ENCODE measurements at regions not wholly inside any gene's neighbourhood (a gene's known extent, or its start where the extent isn't known, plus 50 kb on each side); places are given as distances from the start of the nearest gene placed in this dataset.
A peak's percentile ranks its signal among the peaks of the same experiment; 100 is the strongest.

- H3F3A ChIP-seq (ENCODE audit: low read depth): no peaks in the 10 kb centered on the region
- H3K4me1 ChIP-seq (ENCODE audit: insufficient read depth, low read length, poor library complexity, severe bottlenecking): no peaks in the 10 kb centered on the region
- no peak overlapping the region for H3K4me2 ChIP-seq (ENCODE audit: low read depth, low read length, poor library complexity, severe bottlenecking)
- no peaks in the 10 kb centered on the region for H4K20me1 ChIP-seq (ENCODE audit: insufficient read depth, low read length, poor library complexity, severe bottlenecking)
- H3K27me3 ChIP-seq (ENCODE audit: insufficient read depth, low read length, poor library complexity, severe bottlenecking): no peaks in the 10 kb centered on the region
- no peaks in the 10 kb centered on the region for H3K79me2 ChIP-seq (ENCODE audit: insufficient read depth, low read length)
- H3K9me2 ChIP-seq (replicated peaks; ENCODE audit: low read depth, low read length): no peaks in the 10 kb centered on the region
- H3K36me3 ChIP-seq (ENCODE audit: insufficient read depth, low read length): no peaks in the 10 kb centered on the region
- H2AFZ ChIP-seq (ENCODE audit: low read length): 0 out of 2 replicates have a peak overlapping the region, but pooled peaks have one; percentile 3
- H3K9ac ChIP-seq (ENCODE audit: low read depth, low read length, poor library complexity, severe bottlenecking): no peak overlapping the region
- no peaks in the 10 kb centered on the region for H3K9me3 ChIP-seq (ENCODE audit: insufficient read depth, low read depth, low read length)
- no peak overlapping the region for H3K4me3 ChIP-seq (ENCODE audit: low read length, poor library complexity, severe bottlenecking)
- TF ChIP-seq EZH2phosphoT487 (IDR thresholded peaks at IDR 0.05; ENCODE audit: borderline replicate concordance): no peak
- TF ChIP-seq CTCF (conservative IDR thresholded peaks at IDR 0.05; ENCODE audit: low read length): no peak
Measured at GRCh38 chr10:33485276-33485675, 150.8 kb upstream of the NRP1 start.

DNA sequence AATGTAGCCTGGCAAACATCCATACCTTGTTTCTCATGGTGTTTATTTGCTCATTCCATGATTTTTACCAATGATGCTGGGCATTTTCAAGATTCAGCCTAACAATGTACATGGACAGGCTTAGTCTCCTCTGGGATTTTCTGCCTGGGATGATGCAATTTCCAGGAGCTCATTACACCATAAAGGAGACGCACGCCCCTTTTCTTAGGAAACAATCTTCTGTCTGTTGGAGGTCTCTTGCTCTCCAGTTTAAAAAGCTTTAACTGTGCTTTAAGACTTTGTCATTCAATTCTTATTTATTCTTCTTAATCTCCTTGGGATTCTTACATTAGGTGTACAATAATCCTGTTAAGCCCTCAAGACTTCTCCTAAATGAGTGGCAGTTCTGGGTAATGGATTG, 150.3 kb upstream of the NRP1 start:
- TF ChIP-seq EZH2phosphoT487 (IDR thresholded peaks at IDR 0.05; ENCODE audit: borderline replicate concordance) (no peak), CTCF (conservative IDR thresholded peaks at IDR 0.05; ENCODE audit: low read length) (no peak)
- no peak overlapping the region for H2AFZ ChIP-seq (ENCODE audit: low read length)
- no peaks in the 10 kb centered on the region for H3K4me1 ChIP-seq (ENCODE audit: insufficient read depth, low read length, poor library complexity, severe bottlenecking)

GRCh38 chr10:33483816-33484190, 149.3 kb upstream of the NRP1 start:
- Histone ChIP-seq H3K9me3 (ENCODE audit: insufficient read depth, low read depth, low read length) (no peaks in the 10 kb centered on the region), H3K9me2 (replicated peaks; ENCODE audit: low read depth, low read length) (no peaks in the 10 kb centered on the region), H3K36me3 (ENCODE audit: insufficient read depth, low read length) (no peaks in the 10 kb centered on the region), H3K9ac (ENCODE audit: low read depth, low read length, poor library complexity, severe bottlenecking) (no peak overlapping the region), H4K20me1 (ENCODE audit: insufficient read depth, low read length, poor library complexity, severe bottlenecking) (no peaks in the 10 kb centered on the region), H3K4me1 (ENCODE audit: insufficient read depth, low read length, poor library complexity, severe bottlenecking) (no peaks in the 10 kb centered on the region), H3K4me3 (ENCODE audit: low read length, poor library complexity, severe bottlenecking) (no peak overlapping the region), H3K27me3 (ENCODE audit: insufficient read depth, low read length, poor library complexity, severe bottlenecking) (no peaks in the 10 kb centered on the region), H3K79me2 (ENCODE audit: insufficient read depth, low read length) (no peaks in the 10 kb centered on the region), H3F3A (ENCODE audit: low read depth) (no peaks in the 10 kb centered on the region), H3K4me2 (ENCODE audit: low read depth, low read length, poor library complexity, severe bottlenecking) (no peak overlapping the region), H2AFZ (ENCODE audit: low read length) (no peak overlapping the region)
- TF ChIP-seq EZH2phosphoT487 (IDR thresholded peaks at IDR 0.05; ENCODE audit: borderline replicate concordance): no peak
- TF ChIP-seq CTCF (conservative IDR thresholded peaks at IDR 0.05; ENCODE audit: low read length): no peak

More for the DNA sequence above, 150.3 kb upstream of the NRP1 start:
- no peak overlapping the region for H3K4me2 ChIP-seq (ENCODE audit: low read depth, low read length, poor library complexity, severe bottlenecking)
- H3K4me3 ChIP-seq (ENCODE audit: low read length, poor library complexity, severe bottlenecking): no peak overlapping the region
- no peaks in the 10 kb centered on the region for H3K9me2 ChIP-seq (replicated peaks; ENCODE audit: low read depth, low read length)
- no peaks in the 10 kb centered on the region for H3K27me3 ChIP-seq (ENCODE audit: insufficient read depth, low read length, poor library complexity, severe bottlenecking)
- H3K9ac ChIP-seq (ENCODE audit: low read depth, low read length, poor library complexity, severe bottlenecking): no peak overlapping the region
- no peaks in the 10 kb centered on the region for H3F3A ChIP-seq (ENCODE audit: low read depth)
- no peaks in the 10 kb centered on the region for H3K79me2 ChIP-seq (ENCODE audit: insufficient read depth, low read length)
- H3K36me3 ChIP-seq (ENCODE audit: insufficient read depth, low read length): no peaks in the 10 kb centered on the region
- no peaks in the 10 kb centered on the region for H3K9me3 ChIP-seq (ENCODE audit: insufficient read depth, low read depth, low read length)
- no peaks in the 10 kb centered on the region for H4K20me1 ChIP-seq (ENCODE audit: insufficient read depth, low read length, poor library complexity, severe bottlenecking)
